Endothelial cell of umbilical vein (primary cell): ENCODE measurements at regions not wholly inside any gene's neighbourhood (a gene's known extent, or its start where the extent isn't known, plus 50 kb on each side); places are given as distances from the start of the nearest gene placed in this dataset.

ENCODE experiments used
- POLR2A ChIP-seq: IDR thresholded peaks from 2 replicates; pipeline ENCODE4 v1.6.1; 2012; ENCODE audit warnings: low read depth, mild to moderate bottlenecking, control low read depth, low read length
- TF ChIP-seq, protein P1 (sequence below), 2 donors: IDR thresholded peaks; 1 replicate in 1 of 2; 2 replicates in 1 of 2; pipeline ENCODE4 v1.5.1; 2011; ENCODE audit warnings: low read length in 2 of 2, mild to moderate bottlenecking in 2 of 2, moderate library complexity in 2 of 2, control low read depth in 1 of 2, inconsistent platforms in 1 of 2, low read depth in 1 of 2; ENCODE audit not compliant: insufficient read depth in 1 of 2; ENCODE audit errors: extremely low read depth in 1 of 2

- no peak for TF ChIP-seq POLR2A
- TF ChIP-seq, protein P1, sequence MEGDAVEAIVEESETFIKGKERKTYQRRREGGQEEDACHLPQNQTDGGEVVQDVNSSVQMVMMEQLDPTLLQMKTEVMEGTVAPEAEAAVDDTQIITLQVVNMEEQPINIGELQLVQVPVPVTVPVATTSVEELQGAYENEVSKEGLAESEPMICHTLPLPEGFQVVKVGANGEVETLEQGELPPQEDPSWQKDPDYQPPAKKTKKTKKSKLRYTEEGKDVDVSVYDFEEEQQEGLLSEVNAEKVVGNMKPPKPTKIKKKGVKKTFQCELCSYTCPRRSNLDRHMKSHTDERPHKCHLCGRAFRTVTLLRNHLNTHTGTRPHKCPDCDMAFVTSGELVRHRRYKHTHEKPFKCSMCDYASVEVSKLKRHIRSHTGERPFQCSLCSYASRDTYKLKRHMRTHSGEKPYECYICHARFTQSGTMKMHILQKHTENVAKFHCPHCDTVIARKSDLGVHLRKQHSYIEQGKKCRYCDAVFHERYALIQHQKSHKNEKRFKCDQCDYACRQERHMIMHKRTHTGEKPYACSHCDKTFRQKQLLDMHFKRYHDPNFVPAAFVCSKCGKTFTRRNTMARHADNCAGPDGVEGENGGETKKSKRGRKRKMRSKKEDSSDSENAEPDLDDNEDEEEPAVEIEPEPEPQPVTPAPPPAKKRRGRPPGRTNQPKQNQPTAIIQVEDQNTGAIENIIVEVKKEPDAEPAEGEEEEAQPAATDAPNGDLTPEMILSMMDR (IDR thresholded peaks at IDR 0.05; ENCODE audit: extremely low read depth in 1 of 2, insufficient read depth in 1 of 2, low read depth in 1 of 2, low read length in 2 of 2), result no peak
These were observed 63.0 kb upstream of the IGLL5 start for GRCh38 chr22:22824340-22825212.
